ENCODE measurements at regions not wholly inside any gene's neighbourhood (a gene's known extent, or its start where the extent isn't known, plus 50 kb on each side); places are given as distances from the start of the nearest gene placed in this dataset.

DNA sequence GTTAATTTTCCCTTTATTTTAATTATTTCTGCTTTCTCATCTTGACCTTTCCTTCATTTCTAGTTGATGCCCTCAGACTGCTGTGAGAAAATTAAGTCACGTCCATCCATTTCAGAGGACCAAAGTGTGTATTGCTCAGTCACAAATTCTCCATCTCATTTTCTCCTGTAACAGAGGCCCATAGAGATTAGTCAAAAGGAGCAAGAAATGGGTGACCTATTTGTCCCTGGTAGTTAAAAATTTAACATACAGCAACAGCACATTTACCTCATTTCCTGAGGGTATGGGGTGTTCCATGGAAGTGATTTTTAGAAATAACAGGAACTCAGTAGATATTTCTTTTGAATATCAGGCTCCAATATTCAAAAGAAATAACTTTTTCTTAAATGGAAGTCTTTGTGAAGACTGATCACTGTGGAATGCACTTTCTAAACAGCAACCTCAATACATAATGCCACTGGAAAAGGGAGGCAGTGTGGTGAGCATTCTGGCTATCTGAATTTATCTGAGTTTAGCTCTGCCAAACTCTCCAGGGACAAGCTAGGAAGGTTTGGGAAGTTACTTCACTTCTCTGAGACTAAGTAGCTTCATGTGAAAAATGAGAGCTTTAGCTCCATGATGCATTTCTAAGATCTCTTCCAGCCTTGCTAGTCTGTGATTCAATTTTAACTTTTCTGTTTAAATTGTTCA is 808.2 kb downstream of the SQOR start:
- no peak overlapping the region for H3K4me3 Mint-ChIP-seq
- ChIA-PET POLR2A (ENCODE audit: partially characterized antibody) (no interaction called here), CTCF (ENCODE audit: partially characterized antibody) (interaction anchor here (1.0 to 1.6 kb wide), 2 partner anchors 9 to 28 kb away, joined by 3 read pairs; no protein-coding TSS in a partner anchor)
- Histone ChIP-seq H3K27ac (ENCODE audit: low read depth, low read length) (no peak overlapping the region), H3K4me3 (ENCODE audit: low read length in 2 of 2) (no peak overlapping the region), H3K36me3 (ENCODE audit: insufficient read depth, low read length) (no peaks in the 10 kb centered on the region), H3K9me3 (ENCODE audit: control insufficient read depth in 1 of 2, low read length in 2 of 2) (no peaks in the 10 kb centered on the region), H3K4me1 (ENCODE audit: insufficient read depth, low read length) (no peaks in the 10 kb centered on the region), H3K27me3 (ENCODE audit: insufficient read depth, low read length) (no peaks in the 10 kb centered on the region)
- peaks cover 0 to 10% (median 3%) of the 10 kb centered on the region in 8 donors for H3K9me3 Mint-ChIP-seq
- H3K27me3 Mint-ChIP-seq = peaks cover 0 to 1% of the 10 kb centered on the region in 2 donors
- intact Hi-C loops (cut with micrococcal nuclease) = no loop called here
- no peak for DNase-seq
- H3K4me1 Mint-ChIP-seq = no peaks in the 10 kb centered on the region
- no peaks in the 10 kb centered on the region for H3K36me3 Mint-ChIP-seq
- no peak overlapping the region for H3K27ac Mint-ChIP-seq

- ChIA-PET CTCF (ENCODE audit: partially characterized antibody) (no interaction called here), POLR2A (ENCODE audit: partially characterized antibody) (no interaction called here)
- H3K27me3 Mint-ChIP-seq = peaks cover 0 to 1% of the 10 kb centered on the region in 2 donors
- Histone ChIP-seq H3K9me3 (ENCODE audit: control insufficient read depth in 1 of 2, low read length in 2 of 2) (no peaks in the 10 kb centered on the region), H3K27me3 (ENCODE audit: insufficient read depth, low read length) (no peaks in the 10 kb centered on the region), H3K4me1 (ENCODE audit: insufficient read depth, low read length) (no peaks in the 10 kb centered on the region), H3K4me3 (ENCODE audit: low read length in 2 of 2) (no peak overlapping the region), H3K27ac (ENCODE audit: low read depth, low read length) (no peak overlapping the region), H3K36me3 (ENCODE audit: insufficient read depth, low read length) (no peaks in the 10 kb centered on the region)
- H3K4me3 Mint-ChIP-seq = no peak overlapping the region
- H3K9me3 Mint-ChIP-seq = peaks cover 0 to 11% (median 4%) of the 10 kb centered on the region in 8 donors
- no peaks in the 10 kb centered on the region for H3K4me1 Mint-ChIP-seq
- intact Hi-C loops (cut with micrococcal nuclease) = no loop called here
- DNase-seq = no peak
- no peak overlapping the region for H3K27ac Mint-ChIP-seq
- H3K36me3 Mint-ChIP-seq = no peaks in the 10 kb centered on the region
Measured at GRCh38 chr15:46450112-46450809, 815.4 kb downstream of the SQOR start.

- Mint-ChIP-seq H3K4me3 (no peak overlapping the region), H3K4me1 (no peaks in the 10 kb centered on the region), H3K27me3 (peaks cover 0 to 1% of the 10 kb centered on the region in 2 donors), H3K9me3 (peaks cover 0 to 11% (median 3%) of the 10 kb centered on the region in 8 donors), H3K27ac (no peak overlapping the region), H3K36me3 (no peaks in the 10 kb centered on the region)
- intact Hi-C loops (cut with micrococcal nuclease) = no loop called here
- Histone ChIP-seq H3K4me3 (ENCODE audit: low read length in 2 of 2) (no peak overlapping the region), H3K4me1 (ENCODE audit: insufficient read depth, low read length) (no peaks in the 10 kb centered on the region), H3K36me3 (ENCODE audit: insufficient read depth, low read length) (no peaks in the 10 kb centered on the region), H3K27ac (ENCODE audit: low read depth, low read length) (no peak overlapping the region), H3K9me3 (ENCODE audit: control insufficient read depth in 1 of 2, low read length in 2 of 2) (no peaks in the 10 kb centered on the region), H3K27me3 (ENCODE audit: insufficient read depth, low read length) (no peaks in the 10 kb centered on the region)
- CTCF ChIA-PET (ENCODE audit: partially characterized antibody) = no interaction called here
- no peak for DNase-seq
- POLR2A ChIA-PET (ENCODE audit: partially characterized antibody) = no interaction called here
Measured at GRCh38 chr15:46450810-46451182, 816.0 kb downstream of the SQOR start.

DNA sequence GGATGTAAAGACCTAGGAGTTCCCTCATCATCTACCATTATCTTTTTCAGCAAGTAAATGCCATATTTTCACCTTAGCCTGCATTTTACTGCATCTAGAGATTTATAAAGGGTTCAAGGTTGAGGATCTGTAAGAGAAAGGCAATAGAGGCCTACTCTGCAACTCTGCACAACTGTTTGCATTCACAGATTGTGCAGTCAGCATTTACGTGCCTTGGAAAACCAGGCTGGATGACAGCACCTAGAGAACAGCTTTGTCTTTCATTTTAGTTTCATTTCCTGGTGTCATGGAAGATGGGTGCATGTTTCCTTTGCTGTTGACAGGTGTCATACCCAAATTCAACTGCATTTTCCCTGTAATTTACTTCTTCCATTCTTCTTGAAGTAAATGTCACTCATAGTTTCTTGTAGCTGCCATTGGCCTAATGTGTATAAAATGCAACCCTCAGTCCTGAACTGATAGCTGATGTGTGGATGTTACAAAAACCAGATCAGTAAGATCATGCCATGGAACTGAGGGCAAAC is 817.5 kb downstream of the SQOR start:
- Mint-ChIP-seq H3K4me1 (no peaks in the 10 kb centered on the region), H3K9me3 (peaks cover 0 to 11% (median 3%) of the 10 kb centered on the region in 8 donors), H3K27ac (no peak overlapping the region), H3K4me3 (no peak overlapping the region), H3K36me3 (no peaks in the 10 kb centered on the region), H3K27me3 (peaks cover 0 to 1% of the 10 kb centered on the region in 2 donors)
- intact Hi-C loops (cut with micrococcal nuclease) = no loop called here
- no peak for DNase-seq
- Histone ChIP-seq H3K27ac (ENCODE audit: low read depth, low read length) (no peak overlapping the region), H3K4me3 (ENCODE audit: low read length in 2 of 2) (no peak overlapping the region), H3K4me1 (ENCODE audit: insufficient read depth, low read length) (no peaks in the 10 kb centered on the region), H3K9me3 (ENCODE audit: control insufficient read depth in 1 of 2, low read length in 2 of 2) (no peaks in the 10 kb centered on the region), H3K27me3 (ENCODE audit: insufficient read depth, low read length) (no peaks in the 10 kb centered on the region), H3K36me3 (ENCODE audit: insufficient read depth, low read length) (no peaks in the 10 kb centered on the region)
- ChIA-PET POLR2A (ENCODE audit: partially characterized antibody) (no interaction called here), CTCF (ENCODE audit: partially characterized antibody) (interaction anchor here (0.7 kb wide), 1 partner anchor 10 kb away, joined by 3 read pairs; no protein-coding TSS in a partner anchor)

- H3K9me3 Mint-ChIP-seq = peaks cover 0 to 6% (median 2%) of the 10 kb centered on the region in 8 donors
- no peak overlapping the region for H3K27ac ChIP-seq (ENCODE audit: low read depth, low read length)
- no peaks in the 10 kb centered on the region for H3K27me3 Mint-ChIP-seq
- no peak overlapping the region for H3K27ac Mint-ChIP-seq
- H3K4me3 Mint-ChIP-seq = no peak overlapping the region
- H3K27me3 ChIP-seq (ENCODE audit: insufficient read depth, low read length) = no peaks in the 10 kb centered on the region
- H3K4me1 ChIP-seq (ENCODE audit: insufficient read depth, low read length) = no peaks in the 10 kb centered on the region
- intact Hi-C loops (cut with micrococcal nuclease) = no loop called here
- no peaks in the 10 kb centered on the region for H3K36me3 ChIP-seq (ENCODE audit: insufficient read depth, low read length)
- CTCF ChIA-PET (ENCODE audit: partially characterized antibody) = no interaction called here
- H3K4me3 ChIP-seq (ENCODE audit: low read length in 2 of 2) = no peak overlapping the region
- H3K9me3 ChIP-seq (ENCODE audit: control insufficient read depth in 1 of 2, low read length in 2 of 2) = no peaks in the 10 kb centered on the region
- POLR2A ChIA-PET (ENCODE audit: partially characterized antibody) = no interaction called here
- no peaks in the 10 kb centered on the region for H3K36me3 Mint-ChIP-seq
- DNase-seq = no peak
- no peaks in the 10 kb centered on the region for H3K4me1 Mint-ChIP-seq
Measured at GRCh38 chr15:46456456-46456855, 821.6 kb downstream of the SQOR start.

GRCh38 chr15:46460431-46461094 is 825.7 kb downstream of the SQOR start:
- Histone ChIP-seq H3K27ac (ENCODE audit: low read depth, low read length) (no peak overlapping the region), H3K4me3 (ENCODE audit: low read length in 2 of 2) (no peak overlapping the region), H3K36me3 (ENCODE audit: insufficient read depth, low read length) (no peaks in the 10 kb centered on the region), H3K27me3 (ENCODE audit: insufficient read depth, low read length) (no peaks in the 10 kb centered on the region), H3K4me1 (ENCODE audit: insufficient read depth, low read length) (no peaks in the 10 kb centered on the region), H3K9me3 (ENCODE audit: control insufficient read depth in 1 of 2, low read length in 2 of 2) (no peaks in the 10 kb centered on the region)
- no peaks in the 10 kb centered on the region for H3K36me3 Mint-ChIP-seq
- ChIA-PET POLR2A (ENCODE audit: partially characterized antibody) (no interaction called here), CTCF (ENCODE audit: partially characterized antibody) (no interaction called here)
- no peak overlapping the region for H3K4me3 Mint-ChIP-seq
- no peak overlapping the region for H3K27ac Mint-ChIP-seq
- DNase-seq = no peak
- no peaks in the 10 kb centered on the region for H3K27me3 Mint-ChIP-seq
- intact Hi-C loops (cut with micrococcal nuclease) = no loop called here
- H3K9me3 Mint-ChIP-seq = peaks cover 0 to 8% (median 4%) of the 10 kb centered on the region in 8 donors
- H3K4me1 Mint-ChIP-seq = no peaks in the 10 kb centered on the region

- no peaks in the 10 kb centered on the region for H3K27me3 ChIP-seq (ENCODE audit: insufficient read depth, low read length)
- intact Hi-C loops (cut with micrococcal nuclease) = no loop called here
- ChIA-PET POLR2A (ENCODE audit: partially characterized antibody) (no interaction called here), CTCF (ENCODE audit: partially characterized antibody) (no interaction called here)
- H3K9me3 ChIP-seq (ENCODE audit: control insufficient read depth in 1 of 2, low read length in 2 of 2) = no peaks in the 10 kb centered on the region
- Mint-ChIP-seq H3K36me3 (no peaks in the 10 kb centered on the region), H3K27me3 (no peaks in the 10 kb centered on the region), H3K27ac (no peak overlapping the region), H3K9me3 (peaks cover 0 to 9% (median 4%) of the 10 kb centered on the region in 8 donors), H3K4me1 (no peaks in the 10 kb centered on the region), H3K4me3 (no peak overlapping the region)
- no peaks in the 10 kb centered on the region for H3K36me3 ChIP-seq (ENCODE audit: insufficient read depth, low read length)
- no peak overlapping the region for H3K27ac ChIP-seq (ENCODE audit: low read depth, low read length)
- DNase-seq = no peak
- no peak overlapping the region for H3K4me3 ChIP-seq (ENCODE audit: low read length in 2 of 2)
- H3K4me1 ChIP-seq (ENCODE audit: insufficient read depth, low read length) = no peaks in the 10 kb centered on the region
Measured at GRCh38 chr15:46461416-46461815, 826.6 kb downstream of the SQOR start.
